Stomach smooth muscle (tissue), 2 donors: ENCODE measurements at regions not wholly inside any gene's neighbourhood (a gene's known extent, or its start where the extent isn't known, plus 50 kb on each side); places are given as distances from the start of the nearest gene placed in this dataset.

ENCODE experiments used
- H3K27ac ChIP-seq: one replicate; pipeline ENCODE4 v1.7.0; 2013; ENCODE audit warnings: mild to moderate bottlenecking, low read length, inconsistent platforms
- H3K27me3 ChIP-seq, 2 donors: one replicate each; pipeline ENCODE4 v1.7.0; 2013; ENCODE audit warnings: low read length in 2 of 2; ENCODE audit not compliant: insufficient read depth in 2 of 2, control insufficient read depth in 1 of 2
- H3K36me3 ChIP-seq, 2 donors: one replicate each; pipeline ENCODE4 v1.7.0; 2013; ENCODE audit warnings: low read length in 2 of 2; ENCODE audit not compliant: control insufficient read depth in 2 of 2, insufficient read depth in 2 of 2
- H3K4me1 ChIP-seq: one replicate; pipeline ENCODE4 v1.7.0; 2013; ENCODE audit warnings: low read length; ENCODE audit not compliant: control insufficient read depth, insufficient read depth
- H3K4me3 ChIP-seq, 2 donors: one replicate each; pipeline ENCODE4 v1.7.0; 2013; ENCODE audit warnings: low read length in 2 of 2
- H3K9ac ChIP-seq, 2 donors: one replicate each; pipeline ENCODE4 v1.7.0; 2013; ENCODE audit warnings: low read length in 2 of 2, mild to moderate bottlenecking in 1 of 2
- H3K9me3 ChIP-seq, 2 donors: one replicate each; pipeline ENCODE4 v1.7.0; 2013; ENCODE audit warnings: low read length in 2 of 2; ENCODE audit not compliant: control insufficient read depth in 2 of 2
- donor health status: healthy.
- donor health status: Pancreatic carcinoma.

DNA sequence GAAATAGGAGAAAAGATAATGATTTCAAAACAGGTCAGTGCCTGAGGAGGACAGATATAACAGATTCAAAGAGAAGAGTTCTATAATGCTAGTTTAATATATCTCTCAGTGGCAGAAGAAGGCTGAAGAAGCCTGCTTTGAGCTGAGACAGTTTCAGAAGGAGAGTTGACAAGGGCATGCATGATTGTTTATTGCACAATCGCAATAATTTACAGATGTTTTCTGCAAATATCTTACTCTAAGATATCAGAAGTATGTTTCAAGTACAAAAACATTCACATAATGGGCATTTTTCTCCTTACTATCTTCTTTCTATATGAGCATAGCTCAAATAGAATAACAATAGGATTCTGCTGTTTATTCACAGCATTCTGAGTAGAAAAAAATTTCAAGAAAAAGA is 557.7 kb upstream of the NRSN1 start:
- H3K36me3 ChIP-seq = no peaks in the 10 kb centered on the region
- H3K4me1 ChIP-seq = no peaks in the 10 kb centered on the region
- H3K27ac ChIP-seq = no peak overlapping the region
- no peak overlapping the region for H3K4me3 ChIP-seq
- peaks cover 2% of the 10 kb centered on the region in 2 donors for H3K9me3 ChIP-seq
- no peak overlapping the region for H3K9ac ChIP-seq
- H3K27me3 ChIP-seq = no peaks in the 10 kb centered on the region

DNA sequence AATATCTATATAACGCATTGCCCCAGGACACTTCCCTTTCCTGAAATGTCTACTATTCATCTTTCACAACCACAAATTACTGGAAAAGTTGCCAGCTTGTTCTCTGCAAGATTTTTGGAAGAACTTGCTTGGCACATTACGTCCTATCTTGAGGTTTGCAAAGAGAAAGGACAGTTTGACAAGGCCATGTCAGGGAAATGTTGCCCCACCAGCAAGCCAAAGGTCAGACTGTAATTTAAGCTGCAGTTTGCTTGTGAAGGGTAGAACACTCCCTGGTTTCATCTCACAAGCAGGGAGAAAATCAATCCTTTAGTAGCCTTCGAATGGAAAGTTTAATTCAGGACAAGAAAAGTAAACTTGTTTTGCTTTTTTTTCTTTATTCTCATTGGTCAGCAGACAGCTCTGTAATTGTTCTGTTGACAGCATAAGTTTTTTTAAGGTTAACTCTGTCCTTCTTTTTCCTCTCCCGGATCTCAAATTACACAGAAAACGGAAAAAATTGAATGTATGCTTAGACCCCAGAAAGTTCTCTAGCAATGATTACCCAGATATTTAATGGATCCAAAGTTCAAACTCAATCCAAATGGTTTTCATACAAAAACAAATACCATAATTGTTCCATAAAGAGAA is 541.8 kb upstream of the NRSN1 start:
- Histone ChIP-seq H3K4me3 (no peak overlapping the region), H3K36me3 (no peaks in the 10 kb centered on the region), H3K27ac (no peak overlapping the region), H3K9ac (no peak overlapping the region), H3K9me3 (no peaks in the 10 kb centered on the region), H3K27me3 (no peaks in the 10 kb centered on the region), H3K4me1 (no peaks in the 10 kb centered on the region)

DNA sequence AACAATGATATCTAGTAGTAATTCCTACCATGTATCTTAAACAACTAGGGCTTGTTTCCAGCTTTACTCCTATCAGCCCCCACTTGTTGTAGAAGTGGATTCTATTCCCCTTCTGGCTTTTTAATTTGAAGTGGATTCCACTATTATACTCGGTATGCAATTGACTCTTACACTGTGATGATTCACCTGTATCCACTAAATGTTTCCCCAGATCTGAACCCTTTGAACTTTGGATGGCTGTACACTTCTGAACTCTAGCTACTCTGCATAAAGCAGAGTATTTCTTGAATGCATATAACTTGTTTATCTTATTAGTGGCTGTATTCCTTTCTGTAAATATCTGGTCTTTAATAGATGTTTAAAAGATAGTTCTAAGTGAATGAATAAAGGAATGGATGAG is 538.4 kb upstream of the NRSN1 start:
- Histone ChIP-seq H3K9me3 (no peaks in the 10 kb centered on the region), H3K9ac (no peak overlapping the region), H3K27me3 (no peaks in the 10 kb centered on the region), H3K4me3 (no peak overlapping the region), H3K4me1 (no peaks in the 10 kb centered on the region), H3K36me3 (no peaks in the 10 kb centered on the region), H3K27ac (no peak overlapping the region)

- Histone ChIP-seq H3K9me3 (no peaks in the 10 kb centered on the region), H3K27me3 (no peaks in the 10 kb centered on the region), H3K4me1 (no peaks in the 10 kb centered on the region), H3K9ac (no peak overlapping the region), H3K4me3 (no peak overlapping the region), H3K36me3 (no peaks in the 10 kb centered on the region), H3K27ac (no peak overlapping the region)
These were observed 536.2 kb upstream of the NRSN1 start for GRCh38 chr6:23589811-23590210.

- Histone ChIP-seq H3K27ac (no peak overlapping the region), H3K9ac (no peak overlapping the region), H3K4me3 (no peak overlapping the region), H3K36me3 (no peaks in the 10 kb centered on the region), H3K9me3 (peaks cover 0 to 5% of the 10 kb centered on the region in 2 donors), H3K4me1 (no peaks in the 10 kb centered on the region), H3K27me3 (no peaks in the 10 kb centered on the region)
These were observed 535.4 kb upstream of the NRSN1 start for GRCh38 chr6:23590498-23591126.

- H3K4me3 ChIP-seq = no peak overlapping the region
- no peaks in the 10 kb centered on the region for H3K36me3 ChIP-seq
- no peak overlapping the region for H3K27ac ChIP-seq
- no peak overlapping the region for H3K9ac ChIP-seq
- peaks cover 0 to 5% of the 10 kb centered on the region in 2 donors for H3K9me3 ChIP-seq
- no peaks in the 10 kb centered on the region for H3K27me3 ChIP-seq
- no peaks in the 10 kb centered on the region for H3K4me1 ChIP-seq
These were observed 534.3 kb upstream of the NRSN1 start for GRCh38 chr6:23591761-23592160.

- Histone ChIP-seq H3K9me3 (peaks cover 0 to 5% of the 10 kb centered on the region in 2 donors), H3K27ac (no peak overlapping the region), H3K27me3 (no peaks in the 10 kb centered on the region), H3K36me3 (no peaks in the 10 kb centered on the region), H3K9ac (no peak overlapping the region), H3K4me1 (no peaks in the 10 kb centered on the region), H3K4me3 (no peak overlapping the region)
These were observed 525.9 kb upstream of the NRSN1 start for GRCh38 chr6:23600118-23600517.

DNA sequence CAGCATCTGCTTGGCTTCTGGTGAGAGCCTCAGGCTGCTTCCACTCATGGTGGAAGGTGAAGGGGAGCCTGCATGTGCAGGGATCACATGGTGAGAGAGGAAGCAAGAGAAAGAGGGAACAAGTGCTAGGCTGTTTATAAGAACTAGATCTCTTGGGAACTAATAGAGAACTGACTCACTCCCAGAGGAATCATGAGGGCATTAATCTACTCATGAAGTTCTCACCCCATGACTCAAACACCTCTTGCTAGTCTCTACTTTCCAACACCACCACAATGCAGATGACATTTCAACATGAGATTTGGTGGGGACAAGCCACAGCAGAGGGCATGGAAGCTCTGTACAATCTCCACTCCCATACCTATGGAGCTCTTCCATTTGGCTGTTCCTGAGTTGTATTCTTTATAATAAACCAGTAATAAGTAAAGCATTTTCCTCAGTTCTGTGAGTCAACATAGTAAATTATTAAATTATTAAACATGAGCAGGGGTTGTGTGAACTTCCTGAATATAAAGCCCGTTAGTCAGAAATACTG is 524.1 kb upstream of the NRSN1 start:
- Histone ChIP-seq H3K9me3 (no peaks in the 10 kb centered on the region), H3K4me3 (no peak overlapping the region), H3K9ac (no peak overlapping the region), H3K36me3 (no peaks in the 10 kb centered on the region), H3K4me1 (no peaks in the 10 kb centered on the region), H3K27me3 (no peaks in the 10 kb centered on the region), H3K27ac (no peak overlapping the region)

GRCh38 chr6:23608931-23609435 is 517.0 kb upstream of the NRSN1 start:
- Histone ChIP-seq H3K9ac (no peak overlapping the region), H3K9me3 (no peaks in the 10 kb centered on the region), H3K4me1 (no peaks in the 10 kb centered on the region), H3K4me3 (no peak overlapping the region), H3K36me3 (no peaks in the 10 kb centered on the region), H3K27ac (no peak overlapping the region), H3K27me3 (no peaks in the 10 kb centered on the region)

- Histone ChIP-seq H3K36me3 (no peaks in the 10 kb centered on the region), H3K4me1 (no peaks in the 10 kb centered on the region), H3K9me3 (no peaks in the 10 kb centered on the region), H3K4me3 (no peak overlapping the region), H3K27ac (no peak overlapping the region), H3K9ac (no peak overlapping the region), H3K27me3 (no peaks in the 10 kb centered on the region)
These were observed 514.1 kb upstream of the NRSN1 start for GRCh38 chr6:23611776-23612381.

GRCh38 chr6:23618366-23618765 is 507.6 kb upstream of the NRSN1 start:
- no peaks in the 10 kb centered on the region for H3K4me1 ChIP-seq
- H3K36me3 ChIP-seq = no peaks in the 10 kb centered on the region
- H3K9me3 ChIP-seq = no peaks in the 10 kb centered on the region
- no peak overlapping the region for H3K4me3 ChIP-seq
- no peak overlapping the region for H3K27ac ChIP-seq
- H3K9ac ChIP-seq = no peak overlapping the region
- H3K27me3 ChIP-seq = no peaks in the 10 kb centered on the region
